ENCODE measurements at regions not wholly inside any gene's neighbourhood (a gene's known extent, or its start where the extent isn't known, plus 50 kb on each side); places are given as distances from the start of the nearest gene placed in this dataset.

DNA sequence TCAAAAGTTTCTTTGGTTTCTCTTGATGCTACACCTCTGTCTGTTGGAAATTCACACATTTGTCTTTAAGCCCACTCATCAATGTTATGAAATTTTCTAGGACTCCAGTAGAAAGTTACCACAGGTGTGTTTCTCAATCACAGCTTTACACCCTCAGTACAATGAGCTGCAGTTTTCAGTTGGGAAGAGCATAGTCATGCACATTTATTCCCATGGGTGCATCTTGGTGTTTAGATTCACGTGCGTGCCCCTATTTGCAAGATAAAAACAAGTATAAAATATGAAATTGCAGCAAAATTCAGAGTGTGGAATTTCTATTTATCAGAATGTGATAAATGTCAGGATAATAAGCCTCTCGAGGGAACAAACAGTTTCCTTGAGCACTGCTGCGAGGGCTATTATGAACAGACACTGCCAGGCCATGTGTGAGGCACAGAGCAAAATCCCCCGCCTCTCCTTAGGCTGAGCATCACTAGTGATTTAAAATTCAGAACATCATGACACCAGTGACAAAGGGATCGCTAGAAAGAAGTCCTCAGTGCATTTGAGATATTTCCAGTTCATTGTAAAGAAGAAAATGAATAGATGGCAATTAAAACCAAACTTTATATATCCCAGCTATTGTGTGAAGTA is 512.2 kb upstream of the TCF4 start:
- Histone ChIP-seq H3K9ac (no peak overlapping the region), H3K4me3 (no peak overlapping the region), H3K27me3 (no peaks in the 10 kb centered on the region), H4K20me1 (ENCODE audit: low read depth) (no peaks in the 10 kb centered on the region), H3K36me3 (no peaks in the 10 kb centered on the region), H2AFZ (replicated peaks) (no peak overlapping the region), H3K9me3 (ENCODE audit: low read depth) (no peaks in the 10 kb centered on the region), H3K27ac (no peak overlapping the region), H3K4me2 (no peak overlapping the region), H3K4me1 (no peaks in the 10 kb centered on the region), H3F3A (ENCODE audit: low read depth) (no peaks in the 10 kb centered on the region), H3K79me2 (ENCODE audit: low read depth) (no peaks in the 10 kb centered on the region)
- no peak for DNase-seq (ENCODE audit: low spot score)
- Mint-ChIP-seq H3K27me3 (ENCODE audit: insufficient read depth, low read depth) (peaks cover 6% of the 10 kb centered on the region), H3K9me3 (peaks cover 16% of the 10 kb centered on the region), H3K36me3 (no peaks in the 10 kb centered on the region), H3K4me3 (no peak overlapping the region), H3K27ac (no peak overlapping the region), H3K4me1 (no peaks in the 10 kb centered on the region)
- TF ChIP-seq EZH2 (IDR thresholded peaks at IDR 0.05), result no peak
- no peak for TF ChIP-seq EZH2phosphoT487 (IDR thresholded peaks at IDR 0.05)
- TF ChIP-seq, protein P1, sequence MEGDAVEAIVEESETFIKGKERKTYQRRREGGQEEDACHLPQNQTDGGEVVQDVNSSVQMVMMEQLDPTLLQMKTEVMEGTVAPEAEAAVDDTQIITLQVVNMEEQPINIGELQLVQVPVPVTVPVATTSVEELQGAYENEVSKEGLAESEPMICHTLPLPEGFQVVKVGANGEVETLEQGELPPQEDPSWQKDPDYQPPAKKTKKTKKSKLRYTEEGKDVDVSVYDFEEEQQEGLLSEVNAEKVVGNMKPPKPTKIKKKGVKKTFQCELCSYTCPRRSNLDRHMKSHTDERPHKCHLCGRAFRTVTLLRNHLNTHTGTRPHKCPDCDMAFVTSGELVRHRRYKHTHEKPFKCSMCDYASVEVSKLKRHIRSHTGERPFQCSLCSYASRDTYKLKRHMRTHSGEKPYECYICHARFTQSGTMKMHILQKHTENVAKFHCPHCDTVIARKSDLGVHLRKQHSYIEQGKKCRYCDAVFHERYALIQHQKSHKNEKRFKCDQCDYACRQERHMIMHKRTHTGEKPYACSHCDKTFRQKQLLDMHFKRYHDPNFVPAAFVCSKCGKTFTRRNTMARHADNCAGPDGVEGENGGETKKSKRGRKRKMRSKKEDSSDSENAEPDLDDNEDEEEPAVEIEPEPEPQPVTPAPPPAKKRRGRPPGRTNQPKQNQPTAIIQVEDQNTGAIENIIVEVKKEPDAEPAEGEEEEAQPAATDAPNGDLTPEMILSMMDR (IDR thresholded peaks at IDR 0.05), result no peak

DNA sequence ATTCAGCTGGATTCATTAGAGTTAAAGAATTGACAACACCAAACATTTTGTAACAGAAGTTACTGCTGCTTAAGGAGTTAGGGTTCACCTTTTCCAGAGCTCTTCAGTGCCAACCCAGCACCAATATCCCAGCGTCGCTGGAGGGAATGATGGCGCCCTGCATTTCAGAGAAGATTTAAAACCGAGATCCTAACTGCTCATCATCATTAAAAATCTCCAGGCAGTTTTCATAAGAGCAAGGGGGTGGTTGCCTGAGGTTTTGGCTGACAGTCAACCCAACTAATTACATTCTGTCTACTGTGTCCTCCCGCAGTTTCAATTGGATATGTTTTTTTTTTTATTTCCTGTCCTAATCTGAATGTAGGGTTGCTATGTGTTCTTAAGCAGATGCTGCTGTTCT is 509.6 kb upstream of the TCF4 start:
- H3K36me3 Mint-ChIP-seq, result no peaks in the 10 kb centered on the region
- no peak overlapping the region for H3K4me3 ChIP-seq
- H3K27me3 ChIP-seq, result no peaks in the 10 kb centered on the region
- H3K79me2 ChIP-seq (ENCODE audit: low read depth), result no peaks in the 10 kb centered on the region
- no peak overlapping the region for H3K9ac ChIP-seq
- no peak overlapping the region for H3K4me2 ChIP-seq
- TF ChIP-seq EZH2phosphoT487 (IDR thresholded peaks at IDR 0.05) (no peak), EZH2 (IDR thresholded peaks at IDR 0.05) (no peak)
- TF ChIP-seq, protein P1 (IDR thresholded peaks at IDR 0.05), result no peak
- no peaks in the 10 kb centered on the region for H3K4me1 ChIP-seq
- H3K27me3 Mint-ChIP-seq (ENCODE audit: insufficient read depth, low read depth), result peaks cover 4% of the 10 kb centered on the region
- no peaks in the 10 kb centered on the region for H3K9me3 ChIP-seq (ENCODE audit: low read depth)
- H3F3A ChIP-seq (ENCODE audit: low read depth), result no peaks in the 10 kb centered on the region
- no peak overlapping the region for H2AFZ ChIP-seq (replicated peaks)
- no peaks in the 10 kb centered on the region for H3K9me3 Mint-ChIP-seq
- no peaks in the 10 kb centered on the region for H4K20me1 ChIP-seq (ENCODE audit: low read depth)
- H3K4me3 Mint-ChIP-seq, result no peak overlapping the region
- peaks cover 1% of the 10 kb centered on the region for H3K4me1 Mint-ChIP-seq
- H3K27ac Mint-ChIP-seq, result no peak overlapping the region
- no peak overlapping the region for H3K27ac ChIP-seq
- no peaks in the 10 kb centered on the region for H3K36me3 ChIP-seq
- DNase-seq (ENCODE audit: low spot score), result no peak

DNA sequence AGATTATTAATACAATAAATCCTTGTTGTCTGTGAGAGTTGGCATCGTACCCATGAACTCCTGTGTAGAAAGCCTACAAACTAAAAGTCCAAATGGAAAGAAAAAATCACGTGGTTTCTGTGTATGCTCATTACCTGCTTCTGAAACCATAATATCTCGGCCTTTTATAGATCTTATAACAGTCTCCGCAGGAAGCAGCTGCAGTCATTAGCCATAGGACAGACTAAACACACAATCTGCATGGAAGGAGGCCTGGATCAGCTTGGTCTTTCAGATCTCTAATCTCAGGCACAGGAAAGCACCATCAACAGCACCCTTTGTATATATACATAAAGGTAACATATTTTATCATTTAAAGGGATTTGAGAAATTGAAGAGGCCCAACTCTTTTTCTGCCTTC is 508.9 kb upstream of the TCF4 start:
- H3K4me1 ChIP-seq, result no peaks in the 10 kb centered on the region
- H2AFZ ChIP-seq (replicated peaks), result no peak overlapping the region
- no peaks in the 10 kb centered on the region for H3F3A ChIP-seq (ENCODE audit: low read depth)
- H3K9me3 ChIP-seq (ENCODE audit: low read depth), result no peaks in the 10 kb centered on the region
- DNase-seq (ENCODE audit: low spot score), result no peak
- no peak overlapping the region for H3K4me3 ChIP-seq
- no peak overlapping the region for H3K9ac ChIP-seq
- Mint-ChIP-seq H3K36me3 (no peaks in the 10 kb centered on the region), H3K4me1 (peaks cover 6% of the 10 kb centered on the region), H3K27me3 (ENCODE audit: insufficient read depth, low read depth) (no peaks in the 10 kb centered on the region), H3K9me3 (no peaks in the 10 kb centered on the region), H3K27ac (no peak overlapping the region), H3K4me3 (no peak overlapping the region)
- H3K27me3 ChIP-seq, result no peaks in the 10 kb centered on the region
- H3K27ac ChIP-seq, result no peak overlapping the region
- TF ChIP-seq EZH2phosphoT487 (IDR thresholded peaks at IDR 0.05) (no peak), EZH2 (IDR thresholded peaks at IDR 0.05) (no peak)
- TF ChIP-seq, protein P1 (IDR thresholded peaks at IDR 0.05), result no peak
- H3K4me2 ChIP-seq, result no peak overlapping the region
- H3K79me2 ChIP-seq (ENCODE audit: low read depth), result no peaks in the 10 kb centered on the region
- no peaks in the 10 kb centered on the region for H3K36me3 ChIP-seq
- no peaks in the 10 kb centered on the region for H4K20me1 ChIP-seq (ENCODE audit: low read depth)
